Endodermal cell (in vitro differentiated cells): ENCODE measurements at regions not wholly inside any gene's neighbourhood (a gene's known extent, or its start where the extent isn't known, plus 50 kb on each side); places are given as distances from the start of the nearest gene placed in this dataset.
A peak's percentile ranks its signal among the peaks of the same experiment; 100 is the strongest.

Experiments
- DNase-seq: peaks from one replicate; pipeline ENCODE4 v3.0.0-alpha.2; 2017
- H3K27ac ChIP-seq: 2 replicates; pipeline ENCODE4 v1.5.1; 2013; ENCODE audit warnings: mild to moderate bottlenecking, low read depth, low read length, moderate library complexity
- H3K27me3 ChIP-seq: 2 replicates; pipeline ENCODE4 v1.6.1; 2013; ENCODE audit warnings: mild to moderate bottlenecking, low read length, moderate library complexity; ENCODE audit not compliant: insufficient read depth, control insufficient read depth, poor library complexity, severe bottlenecking
- H3K36me3 ChIP-seq: 2 replicates; pipeline ENCODE4 v1.7.0; 2013; ENCODE audit warnings: mild to moderate bottlenecking, low read length, moderate library complexity; ENCODE audit not compliant: control insufficient read depth, insufficient read depth
- H3K4me1 ChIP-seq: one replicate; pipeline ENCODE4 v1.7.0; 2013; ENCODE audit warnings: low read length; ENCODE audit not compliant: control insufficient read depth, insufficient read depth
- H3K4me3 ChIP-seq: 2 replicates; pipeline ENCODE4 v1.5.1; 2013; ENCODE audit warnings: mild to moderate bottlenecking, low read length, moderate library complexity
- H3K9ac ChIP-seq: 2 replicates; pipeline ENCODE4 v1.6.1; 2013; ENCODE audit warnings: mild to moderate bottlenecking, low read length, moderate library complexity; ENCODE audit not compliant: poor library complexity, severe bottlenecking; ENCODE audit errors: extremely low read depth
- H3K9me3 ChIP-seq: 2 replicates; pipeline ENCODE4 v1.6.1; 2013; ENCODE audit warnings: mild to moderate bottlenecking, low read length, moderate library complexity; ENCODE audit not compliant: control insufficient read depth
- H3K27ac Mint-ChIP-seq: 2 replicates; pipeline ENCODE4 v1.8.0; 2020; ENCODE audit warnings: mixed read lengths
- H3K27me3 Mint-ChIP-seq: 2 replicates; pipeline ENCODE4 v1.8.0; 2021; ENCODE audit warnings: mild to moderate bottlenecking, mixed read lengths; ENCODE audit not compliant: insufficient read depth
- H3K36me3 Mint-ChIP-seq: 2 replicates; pipeline ENCODE4 v1.8.0; 2020; ENCODE audit warnings: low read depth, mixed read lengths
- H3K4me1 Mint-ChIP-seq: 2 replicates; pipeline ENCODE4 v1.8.0; 2020; ENCODE audit warnings: mixed read lengths
- H3K4me3 Mint-ChIP-seq: 2 replicates; pipeline ENCODE4 v1.8.0; 2020; ENCODE audit warnings: mild to moderate bottlenecking, moderate library complexity, mixed read lengths
- H3K9me3 Mint-ChIP-seq: 2 replicates; pipeline ENCODE4 v1.8.0; 2020; ENCODE audit warnings: mild to moderate bottlenecking, mixed read lengths
- CTCF ChIP-seq: fragments of 200-600 bp; sonication (generic); conservative IDR thresholded peaks from 2 replicates; pipeline ENCODE4 v1.5.0; 2021; ENCODE audit warnings: antibody characterized with exemption, mild to moderate bottlenecking
- WGBS, 2 experiments: methylation state at CpG; one replicate each; pipeline versions ENCODE4 v1.1.5 to v1.1.7; 2013; ENCODE audit warnings: missing lambda C conversion rate in 2 of 2, mixed read lengths in 1 of 2; ENCODE audit not compliant: insufficient coverage in 1 of 2, insufficient read length in 1 of 2; 5-methylcytosine and 5-hydroxymethylcytosine counted together

GRCh38 chr5:145076040-145076439, 759.1 kb downstream of the PRELID2 start:
- no peak overlapping the region for H3K4me3 ChIP-seq
- no peaks in the 10 kb centered on the region for H3K27me3 Mint-ChIP-seq
- no peak overlapping the region for H3K27ac ChIP-seq
- H3K9me3 Mint-ChIP-seq: no peaks in the 10 kb centered on the region
- H3K36me3 Mint-ChIP-seq: no peaks in the 10 kb centered on the region
- TF ChIP-seq CTCF: no peak
- no peaks in the 10 kb centered on the region for H3K9me3 ChIP-seq
- H3K4me1 ChIP-seq: no peaks in the 10 kb centered on the region
- H3K27ac Mint-ChIP-seq: no peak overlapping the region
- no peak overlapping the region for H3K4me3 Mint-ChIP-seq
- no peaks in the 10 kb centered on the region for H3K27me3 ChIP-seq
- no peak overlapping the region for H3K9ac ChIP-seq
- H3K4me1 Mint-ChIP-seq: no peaks in the 10 kb centered on the region
- H3K36me3 ChIP-seq: no peaks in the 10 kb centered on the region
- no peak for DNase-seq

DNA sequence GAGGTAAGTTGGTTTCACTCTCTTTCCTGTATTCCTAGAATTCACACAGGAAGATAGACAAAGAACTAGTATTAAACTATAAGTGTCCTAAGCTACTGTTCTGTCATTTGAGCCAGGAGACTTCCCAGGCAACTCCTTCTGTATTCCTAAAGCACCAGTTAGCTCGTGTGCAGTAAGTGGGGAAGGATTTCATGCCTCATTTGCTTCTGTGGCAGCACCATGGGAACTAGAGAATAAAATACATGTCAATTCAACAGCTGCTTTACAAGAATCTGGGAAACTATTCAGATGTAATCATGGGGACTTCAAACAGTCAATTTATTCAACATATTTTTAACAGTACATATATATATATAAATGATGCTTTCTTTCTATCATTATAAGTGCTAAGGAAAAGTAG, 762.3 kb downstream of the PRELID2 start:
- H3K36me3 Mint-ChIP-seq: no peaks in the 10 kb centered on the region
- WGBS, 2 experiments: 44 to 69% methylated on average over 1 of the region's 1 CpG
- Histone ChIP-seq H3K4me1 (no peaks in the 10 kb centered on the region), H3K4me3 (no peak overlapping the region), H3K27ac (peak overlapping the region; percentile 32), H3K27me3 (no peaks in the 10 kb centered on the region), H3K9me3 (no peaks in the 10 kb centered on the region), H3K36me3 (no peaks in the 10 kb centered on the region), H3K9ac (no peak overlapping the region)
- H3K9me3 Mint-ChIP-seq: no peaks in the 10 kb centered on the region
- no peaks in the 10 kb centered on the region for H3K4me1 Mint-ChIP-seq
- no peak for DNase-seq
- H3K27me3 Mint-ChIP-seq: no peaks in the 10 kb centered on the region
- no peak for TF ChIP-seq CTCF
- H3K27ac Mint-ChIP-seq: no peak overlapping the region
- H3K4me3 Mint-ChIP-seq: no peak overlapping the region

DNA sequence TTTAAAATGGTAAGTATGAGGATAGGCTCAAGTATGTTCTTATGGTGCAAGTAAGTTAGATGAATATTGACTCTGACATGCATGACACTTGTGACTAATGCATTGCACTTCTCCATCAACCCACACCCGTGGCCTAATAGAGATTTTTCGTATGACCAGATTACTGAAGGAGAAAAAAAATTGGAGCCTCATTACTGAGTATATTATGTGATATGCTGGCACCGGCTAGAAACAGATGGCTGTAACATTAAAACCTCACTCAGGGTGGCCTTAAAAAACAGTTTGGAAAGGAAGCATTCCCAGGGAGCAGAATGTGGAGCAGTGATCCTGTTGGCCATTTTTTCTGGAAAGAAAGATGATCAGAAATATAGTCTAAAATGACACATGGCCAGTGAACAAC, 766.4 kb downstream of the PRELID2 start:
- no peaks in the 10 kb centered on the region for H3K9me3 ChIP-seq
- Mint-ChIP-seq H3K27me3 (no peaks in the 10 kb centered on the region), H3K36me3 (no peaks in the 10 kb centered on the region), H3K4me3 (no peak overlapping the region), H3K27ac (no peak overlapping the region), H3K4me1 (peaks cover 3% of the 10 kb centered on the region), H3K9me3 (no peaks in the 10 kb centered on the region)
- no peak overlapping the region for H3K4me3 ChIP-seq
- 90 to 100% methylated on average over 1 to 3 of the region's 3 CpGs for WGBS, 2 experiments
- TF ChIP-seq CTCF: no peak
- H3K27me3 ChIP-seq: no peaks in the 10 kb centered on the region
- no peak for DNase-seq
- no peak overlapping the region for H3K27ac ChIP-seq
- H3K36me3 ChIP-seq: no peaks in the 10 kb centered on the region
- no peak overlapping the region for H3K9ac ChIP-seq
- H3K4me1 ChIP-seq: peaks cover 5% of the 10 kb centered on the region
